Stimulated activated CD4-positive, alpha-beta T cell treated with anti-CD3 and anti-CD28 coated beads, Interleukin-2, amount 100 ng/mL, for 24 hours (primary cell): ENCODE measurements at regions not wholly inside any gene's neighbourhood (a gene's known extent, or its start where the extent isn't known, plus 50 kb on each side); places are given as distances from the start of the nearest gene placed in this dataset.
"Not testable (repeated sequence)": the region's sequence is repeated elsewhere in the genome, so short reads cannot be mapped to it uniquely, and the experiment has no call there.

Experiments
- DNase-seq, 2 donors: peaks; one replicate each; pipeline ENCODE4 v3.0.0-alpha.2; 2020

DNA sequence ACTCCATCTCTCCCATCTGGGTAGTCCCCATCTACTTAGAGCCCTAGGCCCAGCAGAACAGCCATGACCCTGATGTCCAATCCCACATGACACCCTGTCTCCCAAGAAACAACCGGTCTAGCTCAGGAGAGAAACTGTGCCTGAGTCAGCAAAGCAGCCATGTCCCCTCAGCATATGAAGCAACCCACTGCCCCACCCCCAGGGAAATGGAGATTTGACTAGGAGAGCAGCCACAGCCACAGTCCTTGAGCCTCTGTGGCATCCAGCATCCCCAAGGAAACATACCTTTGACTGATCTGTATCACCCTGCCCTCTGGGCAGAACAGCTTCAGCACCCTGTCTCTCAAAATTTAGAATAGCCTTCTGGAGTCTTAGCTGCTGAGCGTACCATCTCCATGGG is 641.9 kb upstream of the FBXO33 start:
- no peak for DNase-seq

GRCh38 chr14:40072175-40072574 is 639.9 kb upstream of the FBXO33 start:
- no peak for DNase-seq

GRCh38 chr14:40058901-40059897 is 627.0 kb upstream of the FBXO33 start:
- DNase-seq = no peak

DNA sequence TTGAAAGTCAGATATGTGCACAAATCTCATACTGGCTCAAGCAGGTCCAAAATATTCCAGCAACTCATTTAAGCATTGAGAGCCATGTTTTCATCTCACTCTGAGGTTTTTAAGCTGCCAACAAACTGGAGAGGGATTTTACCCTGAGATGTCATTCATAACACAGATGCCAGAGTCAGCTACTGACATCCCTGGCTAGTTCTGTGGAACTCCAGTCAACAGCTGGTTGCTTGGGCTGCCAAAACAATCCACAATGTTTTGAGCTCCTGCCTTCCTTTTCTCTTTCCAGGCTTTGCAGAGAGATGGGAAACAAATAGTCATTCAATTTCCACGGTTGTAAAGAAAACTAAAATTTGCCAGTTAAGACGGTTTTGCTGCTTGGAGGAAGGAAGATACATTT is 621.2 kb upstream of the FBXO33 start:
- no peak for DNase-seq

DNA sequence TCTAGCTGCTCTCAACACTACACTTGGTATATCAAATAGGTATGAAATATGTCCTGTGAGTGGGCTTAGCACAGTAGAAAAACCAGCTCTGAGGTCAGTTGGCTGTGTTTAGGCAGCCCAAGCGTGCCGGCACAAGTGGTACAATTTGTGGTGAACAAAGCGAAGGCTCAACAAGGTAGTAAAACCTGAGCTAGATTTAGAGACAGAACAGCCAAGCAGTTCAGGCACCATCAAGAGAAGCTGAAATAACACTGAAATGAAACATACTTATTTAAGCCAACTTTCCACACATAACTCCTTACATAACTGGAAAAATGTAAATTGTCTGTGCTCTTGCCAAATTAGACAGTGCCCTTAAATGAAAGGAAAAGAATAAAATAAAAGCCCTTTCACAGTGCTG is 596.8 kb upstream of the FBXO33 start:
- DNase-seq = no peak

DNA sequence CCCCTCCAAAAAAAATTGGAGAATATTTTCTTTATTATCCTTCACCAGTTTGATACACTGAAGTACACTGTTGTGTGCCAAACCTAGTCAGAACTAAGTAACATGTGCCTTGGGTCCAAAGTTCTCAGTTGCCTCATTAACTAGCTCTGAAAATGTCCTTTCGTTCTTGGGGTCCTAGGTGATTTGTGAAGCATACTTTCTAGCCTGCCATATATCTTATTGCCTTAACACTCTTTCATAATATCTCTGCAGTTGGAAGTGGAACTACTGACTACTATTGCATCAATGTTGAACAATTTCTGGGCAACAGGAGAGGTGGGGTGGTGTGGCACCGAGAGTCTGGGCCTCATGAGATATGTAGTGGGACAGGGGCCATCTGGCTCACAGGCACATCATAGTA is 592.9 kb upstream of the FBXO33 start:
- DNase-seq = no peak

GRCh38 chr14:40010961-40011360 is 578.7 kb upstream of the FBXO33 start:
- no peak for DNase-seq

GRCh38 chr14:40009771-40010170 is 577.5 kb upstream of the FBXO33 start:
- no peak for DNase-seq

DNA sequence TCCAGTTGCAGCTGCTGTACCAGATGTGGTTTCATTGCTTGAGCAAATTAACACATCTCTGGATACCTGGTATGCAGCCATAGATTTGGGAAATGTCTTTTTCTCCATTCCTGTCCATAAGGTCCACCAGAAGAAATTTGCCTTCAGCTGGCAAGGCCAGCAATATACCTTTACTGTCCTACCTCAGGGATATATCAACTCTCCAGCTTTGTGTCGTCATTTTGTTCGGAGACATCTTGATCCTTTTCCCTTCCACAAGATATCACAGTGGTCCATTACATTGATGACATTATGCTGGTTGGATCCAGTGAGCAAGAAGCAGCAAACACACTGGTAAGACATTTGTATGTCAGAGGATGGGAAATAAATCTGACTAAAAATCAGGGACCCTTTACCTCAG is 576.1 kb upstream of the FBXO33 start:
- DNase-seq = not testable (repeated sequence)

- DNase-seq = no peak
Measured at GRCh38 chr14:40004871-40005500, 572.8 kb upstream of the FBXO33 start.

DNA sequence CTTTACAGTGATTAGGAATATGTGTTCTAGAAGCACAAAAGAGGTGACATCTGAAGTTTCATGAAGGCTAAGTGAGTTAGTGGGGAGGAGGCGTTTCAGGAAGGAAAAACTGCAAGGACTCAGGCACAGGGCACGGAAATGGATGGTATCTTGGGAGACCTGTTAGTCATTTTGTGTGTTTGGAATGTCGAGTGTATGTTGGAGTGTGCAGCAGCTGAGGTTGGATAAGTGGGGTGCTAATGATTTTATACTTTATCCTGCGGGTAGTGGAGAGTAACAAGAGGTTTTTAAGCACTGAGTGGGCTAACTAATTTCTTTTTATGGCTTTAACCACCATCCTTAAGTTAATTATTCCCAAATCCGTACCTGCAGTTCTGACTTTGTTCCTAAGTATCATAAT is 571.5 kb upstream of the FBXO33 start:
- no peak for DNase-seq

- DNase-seq = no peak
Measured at GRCh38 chr14:39998854-39999253, 566.6 kb upstream of the FBXO33 start.

- no peak for DNase-seq
Measured at GRCh38 chr14:39998114-39998513, 565.9 kb upstream of the FBXO33 start.

- DNase-seq = no peak
Measured at GRCh38 chr14:39991041-39991440, 558.8 kb upstream of the FBXO33 start.

DNA sequence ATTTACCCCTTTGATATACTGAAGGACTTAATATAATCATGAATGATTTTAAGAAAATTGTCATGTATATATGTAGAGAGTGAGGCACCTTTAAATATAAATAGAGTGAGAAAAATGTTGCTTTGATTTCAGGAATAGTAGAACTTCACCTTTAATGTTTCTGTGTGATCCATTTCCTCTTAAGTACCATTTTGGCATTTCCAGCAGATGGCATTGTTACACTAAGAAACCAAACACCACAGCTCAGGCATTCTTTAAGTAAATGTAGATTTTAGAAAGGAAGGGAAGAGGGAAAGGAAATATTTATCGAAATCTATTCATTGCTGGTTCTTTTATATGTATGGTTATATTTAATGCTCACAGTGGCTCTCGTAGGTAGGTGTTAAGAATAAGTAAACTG is 556.7 kb upstream of the FBXO33 start:
- no peak for DNase-seq

DNA sequence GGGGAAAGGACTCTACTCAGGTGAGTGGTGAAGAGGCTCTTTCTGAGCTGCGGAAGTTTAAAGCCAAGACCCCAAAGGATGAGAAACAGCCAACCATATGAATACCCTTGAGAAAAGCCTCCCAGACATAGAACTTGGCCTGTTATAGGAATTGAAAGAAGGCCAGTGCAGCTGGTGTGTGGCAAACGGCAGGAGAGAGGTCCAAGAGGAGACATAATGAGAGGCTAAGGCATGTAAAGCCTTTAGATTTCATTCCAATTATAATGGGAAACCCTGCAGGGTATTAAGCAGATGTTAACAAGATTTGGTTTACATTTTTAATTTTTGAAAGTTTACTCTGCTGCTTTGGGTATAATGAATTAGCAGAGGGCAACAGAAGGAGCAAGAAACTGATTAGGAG is 552.1 kb upstream of the FBXO33 start:
- DNase-seq = no peak

- no peak for DNase-seq
Measured at GRCh38 chr14:39977198-39977597, 545.0 kb upstream of the FBXO33 start.

DNA sequence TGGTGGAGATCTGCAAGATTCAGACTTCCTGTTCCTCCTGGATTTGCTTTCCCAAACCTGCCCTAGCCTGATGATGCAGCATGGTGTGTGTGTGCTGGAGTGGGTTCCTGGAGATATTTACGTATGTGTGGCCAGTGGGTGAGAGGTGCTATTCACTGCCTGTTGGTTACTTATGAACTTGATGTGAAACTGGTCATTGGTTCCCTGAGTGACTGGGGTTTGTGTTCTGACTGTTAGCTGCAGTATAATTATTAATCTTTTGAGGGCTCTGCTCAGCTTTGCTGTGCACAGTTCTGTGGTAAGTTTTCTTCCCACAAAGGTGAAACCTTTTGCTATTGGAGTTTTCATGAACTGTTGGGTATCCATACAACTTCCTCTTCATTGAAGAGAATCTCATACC is 541.8 kb upstream of the FBXO33 start:
- DNase-seq = no peak

GRCh38 chr14:39972704-39973103 is 540.5 kb upstream of the FBXO33 start:
- no peak for DNase-seq

DNA sequence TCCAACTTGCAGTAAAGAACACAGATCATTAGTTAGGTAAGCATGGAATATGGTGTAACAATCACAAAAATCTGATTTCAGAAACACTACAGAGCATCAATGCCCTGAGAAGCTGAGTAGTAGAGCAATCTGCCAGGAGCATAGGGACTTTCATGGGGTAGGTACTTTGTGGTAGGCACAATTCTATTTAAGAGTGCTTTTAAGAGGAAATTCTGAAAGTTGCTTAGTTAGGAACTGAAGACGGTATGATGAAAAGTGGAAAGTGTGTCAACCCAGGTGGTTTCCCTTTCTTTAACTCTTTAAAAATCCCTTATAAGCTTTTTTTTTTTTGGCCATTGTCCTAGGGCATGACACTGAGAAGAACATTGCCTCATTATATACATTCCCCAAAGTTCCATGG is 535.7 kb upstream of the FBXO33 start:
- DNase-seq = no peak

GRCh38 chr14:39957987-39958386 is 525.8 kb upstream of the FBXO33 start:
- DNase-seq = no peak

GRCh38 chr14:39957290-39957689 is 525.1 kb upstream of the FBXO33 start:
- no peak for DNase-seq

- no peak for DNase-seq
Measured at GRCh38 chr14:39956372-39956771, 524.1 kb upstream of the FBXO33 start.

GRCh38 chr14:39948235-39948634 is 516.0 kb upstream of the FBXO33 start:
- no peak for DNase-seq
